ENCODE measurements at regions not wholly inside any gene's neighbourhood (a gene's known extent, or its start where the extent isn't known, plus 50 kb on each side); places are given as distances from the start of the nearest gene placed in this dataset.

DNA sequence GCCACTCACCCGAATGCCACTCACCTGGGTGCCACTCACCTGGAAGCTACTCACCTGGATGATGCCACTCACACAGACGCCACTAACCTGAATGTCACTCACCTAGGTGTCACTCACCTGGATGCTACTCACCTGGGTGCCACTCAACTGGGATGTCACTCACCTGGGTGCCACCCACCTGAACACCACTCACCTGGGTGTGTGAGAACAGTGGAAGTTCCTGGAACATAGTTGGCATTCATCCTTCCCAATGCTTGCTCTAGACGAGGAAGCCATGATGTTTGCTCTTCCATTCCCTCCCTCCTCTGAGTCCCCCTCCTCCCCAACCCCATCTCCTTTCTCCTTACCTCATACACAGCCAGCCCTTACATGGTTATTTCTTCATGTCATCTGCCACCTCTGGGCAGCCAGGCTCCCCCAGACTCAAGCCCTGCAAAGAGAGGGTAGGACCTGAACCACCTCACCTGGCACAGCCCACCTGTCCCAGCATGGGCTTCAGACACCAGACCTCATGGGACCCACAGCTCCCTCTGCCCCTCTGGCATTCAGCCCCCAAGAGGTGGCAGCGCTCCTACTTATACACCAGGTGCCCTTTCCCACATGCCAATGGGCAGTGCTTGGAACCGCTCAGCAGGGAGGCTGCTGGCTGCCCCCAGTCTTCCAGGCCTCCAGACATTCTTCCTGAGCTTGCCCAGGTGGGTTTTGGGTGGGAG lies 171.8 kb upstream of the FOXF1 start:
- H3K27ac Mint-ChIP-seq = no peak overlapping the region
- peaks cover 2 to 3% of the 10 kb centered on the region in 2 donors for H3K4me1 Mint-ChIP-seq
- H3K36me3 Mint-ChIP-seq = no peaks in the 10 kb centered on the region
- no peak for ATAC-seq (replicated peaks)
- peaks cover 70 to 75% of the 10 kb centered on the region in 2 donors for H3K27me3 Mint-ChIP-seq
- H3K9me3 Mint-ChIP-seq = peaks cover 0 to 3% of the 10 kb centered on the region in 2 donors
- DNase-seq = no peak
- no peak overlapping the region for H3K4me3 Mint-ChIP-seq

DNA sequence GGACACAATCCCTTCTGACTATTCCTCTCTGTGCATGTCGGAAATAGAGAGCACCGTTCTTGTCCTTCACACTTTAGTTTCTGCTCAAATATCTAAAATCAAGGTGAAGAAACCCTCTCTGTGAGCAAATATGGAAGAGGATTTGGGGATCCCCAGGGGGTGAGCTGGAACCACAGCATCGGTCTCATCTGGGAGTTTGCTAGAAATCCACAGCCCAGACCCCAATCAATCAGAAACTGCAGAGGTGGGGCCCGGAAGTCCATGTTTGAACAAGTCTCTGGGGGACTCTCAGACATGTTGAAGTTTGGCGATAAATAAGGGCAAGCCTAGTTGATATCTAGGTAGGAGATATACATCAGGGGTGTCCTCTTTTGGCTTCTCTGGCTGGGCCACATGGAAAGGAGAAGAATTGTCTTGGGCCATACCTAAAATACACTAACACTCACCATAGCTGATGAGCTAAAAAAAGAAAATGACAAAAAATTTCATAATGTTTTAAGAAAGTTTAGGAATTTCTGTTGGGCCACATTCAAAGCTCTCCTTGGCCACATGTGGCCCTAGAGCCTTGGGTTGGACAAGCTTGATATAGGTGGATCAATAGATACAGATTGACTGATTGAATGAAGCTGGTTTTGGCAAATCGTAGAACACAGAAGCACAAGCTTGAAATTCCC lies 168.0 kb upstream of the FOXF1 start:
- Mint-ChIP-seq H3K36me3 (no peaks in the 10 kb centered on the region), H3K27me3 (peaks cover 82 to 86% of the 10 kb centered on the region in 2 donors), H3K27ac (no peak overlapping the region), H3K4me3 (no peak overlapping the region), H3K4me1 (peaks cover 2 to 3% of the 10 kb centered on the region in 2 donors), H3K9me3 (peaks cover 0 to 5% of the 10 kb centered on the region in 2 donors)
- ATAC-seq (replicated peaks) (no peak), DNase-seq (no peak)

- H3K4me3 Mint-ChIP-seq = peak overlapping the region in 1 of 2 donors; percentile 41
- DNase-seq = no peak
- H3K27ac Mint-ChIP-seq = peak overlapping the region; percentile 73
- peaks cover 0 to 7% of the 10 kb centered on the region in 2 donors for H3K9me3 Mint-ChIP-seq
- peaks cover 2 to 3% of the 10 kb centered on the region in 2 donors for H3K4me1 Mint-ChIP-seq
- ATAC-seq (replicated peaks) = no peak
- H3K36me3 Mint-ChIP-seq = no peaks in the 10 kb centered on the region
- peaks cover 87 to 93% of the 10 kb centered on the region in 2 donors for H3K27me3 Mint-ChIP-seq
Measured at GRCh38 chr16:86343027-86343795, 167.1 kb upstream of the FOXF1 start.

GRCh38 chr16:86343796-86344585 lies 166.3 kb upstream of the FOXF1 start:
- H3K9me3 Mint-ChIP-seq = peaks cover 0 to 4% of the 10 kb centered on the region in 2 donors
- no peak overlapping the region for H3K27ac Mint-ChIP-seq
- H3K4me1 Mint-ChIP-seq = peaks cover 2 to 3% of the 10 kb centered on the region in 2 donors
- peaks cover 81 to 93% of the 10 kb centered on the region in 2 donors for H3K27me3 Mint-ChIP-seq
- DNase-seq (no peak), ATAC-seq (replicated peaks) (no peak)
- H3K36me3 Mint-ChIP-seq = no peaks in the 10 kb centered on the region
- H3K4me3 Mint-ChIP-seq = no peak overlapping the region

GRCh38 chr16:86344586-86344871 lies 165.8 kb upstream of the FOXF1 start:
- peaks cover 3 to 7% of the 10 kb centered on the region in 2 donors for H3K9me3 Mint-ChIP-seq
- H3K27ac Mint-ChIP-seq = no peak overlapping the region
- H3K36me3 Mint-ChIP-seq = no peaks in the 10 kb centered on the region
- no peak for ATAC-seq (replicated peaks)
- no peak for DNase-seq
- peaks cover 2 to 3% of the 10 kb centered on the region in 2 donors for H3K4me1 Mint-ChIP-seq
- H3K4me3 Mint-ChIP-seq = no peak overlapping the region
- H3K27me3 Mint-ChIP-seq = peaks cover 81 to 93% of the 10 kb centered on the region in 2 donors

DNA sequence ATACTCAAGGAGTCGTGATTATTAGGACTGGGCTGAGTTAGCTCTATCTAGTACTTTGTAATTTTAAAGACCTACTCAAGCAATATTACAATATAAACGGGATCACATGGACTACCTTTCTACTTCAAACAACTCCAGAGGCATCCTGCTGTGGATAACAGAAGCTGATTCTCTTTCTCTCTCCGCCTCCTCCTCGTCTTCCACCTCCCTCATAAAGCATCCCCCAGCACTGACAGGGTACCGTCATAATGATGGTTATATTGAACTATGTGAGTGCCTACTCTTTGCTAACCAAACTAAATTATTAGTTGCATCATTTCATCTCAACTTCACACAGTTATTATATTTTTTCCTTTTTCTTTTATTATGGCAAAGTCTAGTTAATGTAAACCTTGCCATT lies 165.4 kb upstream of the FOXF1 start:
- Mint-ChIP-seq H3K27ac (no peak overlapping the region), H3K36me3 (no peaks in the 10 kb centered on the region), H3K4me3 (no peak overlapping the region), H3K27me3 (peaks cover 81 to 94% of the 10 kb centered on the region in 2 donors), H3K4me1 (peaks cover 2 to 3% of the 10 kb centered on the region in 2 donors), H3K9me3 (peaks cover 5 to 7% of the 10 kb centered on the region in 2 donors)
- DNase-seq (no peak), ATAC-seq (replicated peaks) (no peak)

DNA sequence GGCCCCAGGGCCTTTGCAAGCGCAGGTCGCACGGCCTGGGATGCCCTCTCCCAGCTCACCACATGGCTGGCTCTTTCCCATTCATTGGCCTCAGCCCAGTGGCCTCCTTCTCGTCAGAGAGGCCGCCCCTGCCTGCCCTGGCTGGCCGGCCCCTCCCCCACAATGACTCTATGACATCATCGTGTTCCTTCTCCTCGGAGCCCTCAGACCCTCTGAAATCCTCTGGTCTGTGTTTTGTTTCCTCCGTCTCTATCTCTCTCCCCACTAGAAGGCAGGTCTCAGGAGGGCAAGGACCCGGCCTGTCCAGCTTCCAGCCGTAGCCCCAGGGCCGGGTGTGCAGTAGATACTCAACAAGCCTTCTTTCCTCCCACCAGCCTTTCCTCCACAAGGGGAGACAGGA lies 164.8 kb upstream of the FOXF1 start:
- no peak overlapping the region for H3K4me3 Mint-ChIP-seq

GRCh38 chr16:86346034-86346433 lies 164.3 kb upstream of the FOXF1 start:
- DNase-seq = no peak
- ATAC-seq (replicated peaks) = no peak
- peaks cover 81 to 93% of the 10 kb centered on the region in 2 donors for H3K27me3 Mint-ChIP-seq

More for the DNA sequence above, 164.8 kb upstream of the FOXF1 start:
- ATAC-seq (replicated peaks) (no peak), DNase-seq (no peak)
- H3K27ac Mint-ChIP-seq = no peak overlapping the region
- peaks cover 5 to 7% of the 10 kb centered on the region in 2 donors for H3K9me3 Mint-ChIP-seq
- H3K36me3 Mint-ChIP-seq = no peaks in the 10 kb centered on the region
- H3K4me1 Mint-ChIP-seq = peaks cover 2 to 3% of the 10 kb centered on the region in 2 donors
- H3K27me3 Mint-ChIP-seq = peaks cover 81 to 93% of the 10 kb centered on the region in 2 donors

GRCh38 chr16:86347090-86347489 lies 163.2 kb upstream of the FOXF1 start:
- no peak for DNase-seq
- Mint-ChIP-seq H3K4me1 (peaks cover 2 to 3% of the 10 kb centered on the region in 2 donors), H3K9me3 (peaks cover 5 to 7% of the 10 kb centered on the region in 2 donors), H3K27me3 (peaks cover 81 to 93% of the 10 kb centered on the region in 2 donors), H3K27ac (no peak overlapping the region), H3K4me3 (no peak overlapping the region), H3K36me3 (no peaks in the 10 kb centered on the region)
- ATAC-seq (replicated peaks) = no peak

More at GRCh38 chr16:86346034-86346433, 164.3 kb upstream of the FOXF1 start:
- H3K9me3 Mint-ChIP-seq = peaks cover 5 to 7% of the 10 kb centered on the region in 2 donors
- H3K27ac Mint-ChIP-seq = no peak overlapping the region
- H3K36me3 Mint-ChIP-seq = no peaks in the 10 kb centered on the region
- H3K4me3 Mint-ChIP-seq = no peak overlapping the region
- H3K4me1 Mint-ChIP-seq = peaks cover 2 to 3% of the 10 kb centered on the region in 2 donors

GRCh38 chr16:86347916-86348555 lies 162.3 kb upstream of the FOXF1 start:
- Mint-ChIP-seq H3K9me3 (peaks cover 5 to 7% of the 10 kb centered on the region in 2 donors), H3K36me3 (no peaks in the 10 kb centered on the region), H3K4me3 (no peak overlapping the region), H3K27ac (no peak overlapping the region), H3K27me3 (peaks cover 80 to 90% of the 10 kb centered on the region in 2 donors), H3K4me1 (peaks cover 2 to 3% of the 10 kb centered on the region in 2 donors)
- ATAC-seq (replicated peaks) (no peak), DNase-seq (no peak)

DNA sequence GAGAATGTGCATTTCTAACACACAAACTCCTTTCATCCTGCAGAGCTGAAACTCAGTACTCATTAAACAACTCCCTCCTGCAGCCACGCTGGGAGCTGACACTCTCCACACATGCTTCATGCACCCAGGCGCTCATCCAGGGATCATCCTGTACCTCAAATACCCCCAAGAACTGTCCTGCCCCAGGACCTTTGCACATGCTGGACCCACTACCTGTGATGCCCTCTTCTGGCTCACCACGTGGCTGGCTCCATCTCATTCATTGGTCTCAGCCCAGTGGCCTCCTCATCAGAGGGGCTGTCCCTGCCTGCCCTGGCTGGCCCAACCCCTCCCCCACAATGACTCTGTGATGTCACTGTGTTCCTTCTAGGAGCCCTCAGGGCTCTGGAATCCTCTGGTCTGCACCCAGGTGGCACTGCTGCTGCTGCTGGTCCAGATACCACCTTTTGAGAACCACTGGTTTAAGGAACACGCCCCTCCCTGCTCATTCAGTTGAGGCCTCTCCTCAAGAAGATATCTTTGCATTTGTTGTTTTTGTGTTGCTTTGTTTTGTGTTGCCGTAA lies 160.9 kb upstream of the FOXF1 start:
- peaks cover 66 to 76% of the 10 kb centered on the region in 2 donors for H3K27me3 Mint-ChIP-seq
- no peak for ATAC-seq (replicated peaks)
- H3K4me1 Mint-ChIP-seq = no peaks in the 10 kb centered on the region
- no peak overlapping the region for H3K27ac Mint-ChIP-seq
- no peaks in the 10 kb centered on the region for H3K36me3 Mint-ChIP-seq
- DNase-seq = no peak
- no peak overlapping the region for H3K4me3 Mint-ChIP-seq
- H3K9me3 Mint-ChIP-seq = peaks cover 5 to 7% of the 10 kb centered on the region in 2 donors

- ATAC-seq (replicated peaks) (no peak), DNase-seq (no peak)
- H3K36me3 Mint-ChIP-seq = no peaks in the 10 kb centered on the region
- no peak overlapping the region for H3K27ac Mint-ChIP-seq
- no peak overlapping the region for H3K4me3 Mint-ChIP-seq
- H3K27me3 Mint-ChIP-seq = peaks cover 67 to 73% of the 10 kb centered on the region in 2 donors
- peaks cover 7 to 8% of the 10 kb centered on the region in 2 donors for H3K9me3 Mint-ChIP-seq
- H3K4me1 Mint-ChIP-seq = no peaks in the 10 kb centered on the region
Measured at GRCh38 chr16:86350289-86350688, 160.0 kb upstream of the FOXF1 start.

DNA sequence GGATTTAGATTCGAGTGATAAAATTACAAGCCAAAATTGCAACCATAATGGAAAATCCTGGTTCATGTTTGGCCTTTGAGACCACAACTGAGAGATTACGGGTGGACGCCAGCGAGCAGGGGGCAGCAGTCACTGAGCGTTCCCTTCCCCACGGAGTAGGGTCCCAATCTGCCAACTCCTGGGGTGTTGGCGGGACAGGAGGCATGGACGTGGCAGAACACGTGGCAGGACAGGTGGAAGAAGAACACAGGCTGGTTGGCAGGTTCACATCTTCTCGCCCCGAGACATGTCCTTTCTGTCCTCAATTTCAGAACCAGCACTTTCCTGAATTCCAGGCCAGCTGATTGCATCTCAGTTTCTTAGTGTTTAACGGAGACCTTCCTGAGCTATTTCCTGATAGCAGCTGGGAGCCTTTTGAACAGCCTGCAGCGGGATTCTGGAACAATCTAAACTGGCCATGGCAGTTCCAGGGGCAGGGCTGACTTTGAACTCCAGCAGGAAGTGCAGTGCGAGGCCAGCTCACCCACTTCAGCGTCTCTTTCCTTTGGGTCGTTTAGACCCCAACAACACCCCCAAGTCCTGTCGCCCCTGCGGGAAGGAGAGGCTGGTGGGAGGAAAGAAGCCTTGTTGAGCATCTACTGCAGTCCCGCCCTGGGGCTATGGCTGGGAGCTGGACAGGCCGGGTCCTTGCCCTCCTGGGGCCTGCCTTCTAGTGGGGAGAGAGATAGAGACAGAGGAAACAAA lies 159.1 kb upstream of the FOXF1 start:
- Mint-ChIP-seq H3K4me3 (no peak overlapping the region), H3K9me3 (peaks cover 14% of the 10 kb centered on the region in 2 donors), H3K27ac (no peak overlapping the region), H3K4me1 (no peaks in the 10 kb centered on the region), H3K36me3 (peaks cover 0 to 2% of the 10 kb centered on the region in 2 donors), H3K27me3 (peaks cover 66 to 71% of the 10 kb centered on the region in 2 donors)
- no peak for DNase-seq
- ATAC-seq (replicated peaks) = no peak

Data from stimulated activated naive B cell treated with anti-CD40 and anti-IgM and Interleukin-4, amounts not matched to agents 10 μg/mL and 1 μg/mL and 100 μg/mL, for 72 hours (primary cell).